A549 (cell line): ENCODE measurements at regions not wholly inside any gene's neighbourhood (a gene's known extent, or its start where the extent isn't known, plus 50 kb on each side); places are given as distances from the start of the nearest gene placed in this dataset.

Experiments used
- ATAC-seq, 2 experiments: fragments of 200-7000 bp in 1 of 2; fragments of >200 bp in 1 of 2; cut with Nextera tagmentation in 1 of 2; cut with Tn5 transposase in 1 of 2; 3 replicates each; pipeline versions ENCODE4 v1.8.0 to v1.9.1; 2018 to 2020; ENCODE audit warnings: mild to moderate bottlenecking in 1 of 2, moderate library complexity in 1 of 2
- CTCF ChIA-PET: fragments of 300-600 bp; sonication (Branson Sonifier 250); formaldehyde crosslinking; extraction: SDS; loops from one replicate; lab custom pipeline; 2021; ENCODE audit warnings: antibody characterized with exemption, inconsistent platforms; lab: Yijun Ruan, JAX
- POLR2A ChIA-PET: fragments of 350-600 bp; formaldehyde crosslinking; extraction: SDS; loops from one replicate; lab custom pipeline; 2021; ENCODE audit warnings: antibody characterized with exemption, inconsistent platforms; lab: Yijun Ruan, JAX
- DNase-seq, 2 experiments: peaks; one replicate each; pipeline versions ENCODE4 v3.0.0 to v3.0.0-alpha.2; 2011 to 2016; ENCODE audit warnings: low read depth in 1 of 2, low spot score in 1 of 2
- FAIRE-seq: peaks from 2 replicates; lab custom pipeline; 2011; peaks lifted over from hg19 to GRCh38; lab: Jason Lieb, UNC
- H3K27ac ChIP-seq, 2 experiments: fragments of >200 bp; sonication (Bioruptor Twin); formaldehyde crosslinking; 3 replicates each; pipeline ENCODE4 v1.5.1; 2016 to 2017
- H3K4me1 ChIP-seq: fragments of >200 bp; sonication (Bioruptor Twin); formaldehyde crosslinking; 3 replicates; pipeline ENCODE4 v1.6.1; 2016
- H3K4me2 ChIP-seq: fragments of >200 bp; sonication (Bioruptor Twin); formaldehyde crosslinking; 3 replicates; pipeline ENCODE4 v1.6.1; 2016
- H3K4me3 ChIP-seq: fragments of >200 bp; sonication (Bioruptor Twin); formaldehyde crosslinking; 3 replicates; pipeline ENCODE4 v1.5.1; 2016
- H3K9me3 ChIP-seq: fragments of >200 bp; sonication (Bioruptor Twin); formaldehyde crosslinking; 3 replicates; pipeline ENCODE4 v1.6.1; 2016
- BCL3 ChIP-seq: fragments of >200 bp; sonication (Bioruptor Twin); formaldehyde crosslinking; IDR thresholded peaks from 3 replicates; pipeline ENCODE4 v1.6.1; 2016
- CBX2 ChIP-seq: fragments of 200-600 bp; sonication (generic); IDR thresholded peaks from 2 replicates; pipeline ENCODE4 v1.6.1; 2016; ENCODE audit warnings: low read depth, mild to moderate bottlenecking, borderline replicate concordance
- ELK1 ChIP-seq: fragments of 150-350 bp; IDR thresholded peaks from 2 replicates; pipeline ENCODE4 v1.6.1; 2014; ENCODE audit warnings: low read depth, mild to moderate bottlenecking, low read length
- EP300 ChIP-seq, 2 experiments: fragments of >200 bp; sonication (Bioruptor Twin); formaldehyde crosslinking; IDR thresholded peaks; 2 replicates in 1 of 2; 3 replicates in 1 of 2; pipeline ENCODE4 v1.6.1; 2016 to 2017
- HDAC2 ChIP-seq: fragments of 200-600 bp; sonication (generic); IDR thresholded peaks from 2 replicates; pipeline ENCODE4 v1.6.1; 2016
- HMGXB4 ChIP-seq: fragments of 250-450 bp; sonication (Bioruptor Pico); IDR thresholded peaks from 2 replicates; pipeline ENCODE4 v1.5.0; 2021; ENCODE audit warnings: mild to moderate bottlenecking, moderate library complexity, borderline replicate concordance
- HOXA7 ChIP-seq: fragments of 250-450 bp; sonication (Bioruptor Pico); IDR thresholded peaks from 2 replicates; pipeline ENCODE4 v1.5.0; 2020; ENCODE audit warnings: mild to moderate bottlenecking, moderate library complexity
- MAFK ChIP-seq: fragments of 450-650 bp; IDR thresholded peaks from 2 replicates; pipeline ENCODE4 v1.6.1; 2014; ENCODE audit not compliant: partially characterized antibody
- MAZ ChIP-seq: fragments of 150-350 bp; IDR thresholded peaks from 2 replicates; pipeline ENCODE4 v1.6.1; 2014; ENCODE audit warnings: antibody characterized with exemption, low read depth, low read length, borderline replicate concordance
- NR3C1 ChIP-seq: fragments of >200 bp; sonication (Bioruptor Twin); formaldehyde crosslinking; IDR thresholded peaks from 3 replicates; pipeline ENCODE4 v1.6.1; 2017
- POLR2A ChIP-seq: IDR thresholded peaks from 2 replicates; pipeline ENCODE4 v1.6.1; 2012; ENCODE audit warnings: mild to moderate bottlenecking, low read length
- RCOR1 ChIP-seq: fragments of 150-350 bp; IDR thresholded peaks from 2 replicates; pipeline ENCODE4 v1.6.1; 2014; ENCODE audit warnings: antibody characterized with exemption, low read length, low read depth
- RFX5 ChIP-seq: fragments of 450-650 bp; IDR thresholded peaks from 2 replicates; pipeline ENCODE4 v1.7.1; 2014; ENCODE audit warnings: antibody characterized with exemption, mild to moderate bottlenecking, moderate library complexity
- USF2 ChIP-seq: fragments of 450-650 bp; IDR thresholded peaks from 2 replicates; pipeline ENCODE4 v1.6.1; 2014; ENCODE audit warnings: antibody characterized with exemption
- WGBS: methylation state at CpG from one replicate; pipeline ENCODE4 v1.1.6; 2017; ENCODE audit errors: missing lambda C conversion rate; 5-methylcytosine and 5-hydroxymethylcytosine counted together

- no peak overlapping the region for H3K4me3 ChIP-seq
- TF ChIP-seq ELK1 (no peak), HMGXB4 (CRISPR knock-in tag) (no peak), RCOR1 (no peak), RFX5 (no peak), HOXA7 (CRISPR knock-in tag) (no peak)
- TF ChIP-seq, all 56 proteins: peak for 0
- Histone ChIP-seq H3K4me1 (no peaks in the 10 kb centered on the region), H3K4me2 (no peak overlapping the region), H3K9me3 (no peaks in the 10 kb centered on the region), H3K27ac (no peak overlapping the region)
- 8% methylated on average over 3 of the region's 3 CpGs for WGBS
- CTCF ChIA-PET, result no interaction called here
- ATAC-seq (no peak), FAIRE-seq (no peak), DNase-seq (no peak)
- POLR2A ChIA-PET, result no interaction called here
Measured at GRCh38 chr7:15801551-15801950, 115.1 kb upstream of the MEOX2 start.

- FAIRE-seq, result no peak
Measured at GRCh38 chr7:15801041-15801440, 114.6 kb upstream of the MEOX2 start.

GRCh38 chr7:15798081-15798480 lies 111.6 kb upstream of the MEOX2 start:
- ChIA-PET POLR2A (no interaction called here), CTCF (no interaction called here)
- ATAC-seq (no peak), FAIRE-seq (no peak), DNase-seq (no peak)
- H3K4me3 ChIP-seq, result no peak overlapping the region
- WGBS, result 0% methylated on average over 1 of the region's 1 CpG
- TF ChIP-seq EP300 (IDR thresholded peaks at IDR 0.05) (no peak), CBX2 (no peak), HMGXB4 (CRISPR knock-in tag) (no peak), HDAC2 (no peak), USF2 (no peak), MAZ (no peak)
- no peaks in the 10 kb centered on the region for H3K9me3 ChIP-seq
- H3K4me2 ChIP-seq, result no peak overlapping the region
- H3K4me1 ChIP-seq, result no peaks in the 10 kb centered on the region
- H3K27ac ChIP-seq, result no peak overlapping the region

More at GRCh38 chr7:15801041-15801440, 114.6 kb upstream of the MEOX2 start:
- ATAC-seq, result no peak
- H3K27ac ChIP-seq, result no peak overlapping the region
- CTCF ChIA-PET, result no interaction called here
- TF ChIP-seq USF2 (no peak), POLR2A (no peak), BCL3 (no peak), NR3C1 (no peak), MAFK (no peak)
- TF ChIP-seq, all 56 proteins: peak for 0
- H3K4me2 ChIP-seq, result no peak overlapping the region
- no peaks in the 10 kb centered on the region for H3K4me1 ChIP-seq
- POLR2A ChIA-PET, result no interaction called here
- DNase-seq, result no peak
- no peaks in the 10 kb centered on the region for H3K9me3 ChIP-seq
- no peak overlapping the region for H3K4me3 ChIP-seq
